ENCODE measurements at regions not wholly inside any gene's neighbourhood (a gene's known extent, or its start where the extent isn't known, plus 50 kb on each side); places are given as distances from the start of the nearest gene placed in this dataset.
"Not testable (repeated sequence)": the region's sequence is repeated elsewhere in the genome, so short reads cannot be mapped to it uniquely, and the experiment has no call there.

DNA sequence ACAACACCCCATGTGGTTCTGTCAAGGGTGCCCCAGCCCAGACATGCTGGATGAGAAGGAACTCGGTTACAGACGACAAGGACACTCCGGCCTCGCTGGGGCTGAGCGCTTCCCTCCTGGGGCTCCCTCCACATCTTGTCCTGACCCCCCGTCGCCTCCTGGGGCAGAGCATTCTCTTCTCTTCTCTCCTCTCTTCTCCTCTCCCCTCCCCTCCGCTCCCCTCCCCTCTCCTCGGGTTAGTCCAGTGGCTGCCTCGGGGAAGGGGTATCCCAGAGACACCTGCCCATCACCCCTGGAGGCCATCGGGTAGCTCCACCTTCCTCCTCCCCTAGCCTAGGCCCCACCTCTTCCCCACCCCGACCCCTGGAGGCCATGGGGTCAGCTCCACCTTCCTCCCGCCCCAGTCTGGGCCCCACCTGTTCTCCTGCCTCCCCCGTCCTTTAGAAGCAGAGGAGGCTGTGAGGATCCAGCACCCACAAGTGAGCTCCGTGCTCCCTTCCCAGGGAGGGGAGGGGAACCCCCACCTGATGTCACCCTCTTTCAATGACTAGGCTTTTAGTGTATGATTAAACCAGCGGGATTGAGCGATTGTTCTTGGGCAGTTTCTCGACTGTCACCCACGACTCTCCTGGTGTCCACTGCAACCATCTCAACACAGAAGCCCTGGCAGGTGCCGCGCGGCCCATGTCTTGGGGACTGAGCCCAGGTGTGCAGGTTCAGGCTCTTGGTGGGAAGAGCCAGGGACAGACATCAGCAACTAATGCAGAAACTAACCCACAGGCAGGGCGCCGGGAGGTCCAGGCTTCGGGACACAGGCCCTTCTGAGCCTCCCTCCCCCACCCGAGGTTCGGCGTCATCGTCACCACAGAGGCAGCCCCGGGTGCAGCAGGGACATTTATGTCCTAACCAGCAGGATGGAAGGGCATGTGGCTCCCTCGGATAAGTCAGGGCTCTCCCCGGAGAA is 330.4 kb downstream of the ADGRD1 start:
- DNase-seq; H2AK5ac ChIP-seq (ENCODE audit: low read length); H3K4me2 ChIP-seq (ENCODE audit: low read length); H3K27ac ChIP-seq (ENCODE audit: low read depth, low read length); H2AFZ ChIP-seq (ENCODE audit: insufficient read depth, low read length, poor library complexity); H3K36me3 ChIP-seq (ENCODE audit: control insufficient read depth in 1 of 2, insufficient read depth in 2 of 2, low read length in 2 of 2); H3K14ac ChIP-seq (ENCODE audit: low read length); H3K18ac ChIP-seq (ENCODE audit: low read length); H3K79me1 ChIP-seq (ENCODE audit: low read length); H4K91ac ChIP-seq (ENCODE audit: low read depth, low read length); H3K9ac ChIP-seq (ENCODE audit: low read length); H3K9me3 ChIP-seq (ENCODE audit: insufficient read depth, low read depth, low read length); H2BK5ac ChIP-seq (ENCODE audit: low read depth, low read length, poor library complexity); H3K27me3 ChIP-seq (ENCODE audit: insufficient read depth, low read length); H3K4me1 ChIP-seq (ENCODE audit: control insufficient read depth in 1 of 2, insufficient read depth in 2 of 2, low read length in 2 of 2); H2BK12ac ChIP-seq (ENCODE audit: low read length); H2BK120ac ChIP-seq (ENCODE audit: insufficient read depth, low read length, poor library complexity); H3K23ac ChIP-seq (ENCODE audit: low read length); H3K4me3 ChIP-seq (ENCODE audit: low read depth, low read length); H4K12ac ChIP-seq (ENCODE audit: low read depth, low read length); H3K4ac ChIP-seq (ENCODE audit: low read depth, low read length); H3K79me2 ChIP-seq (ENCODE audit: control insufficient read depth, insufficient read depth, low read length, poor library complexity); H4K8ac ChIP-seq (ENCODE audit: low read depth, low read length): not testable (repeated sequence)
- WGBS (ENCODE audit: extremely low coverage, insufficient coverage, insufficient read length): no CpG with 5 or more reads among the region's 32 CpGs

DNA sequence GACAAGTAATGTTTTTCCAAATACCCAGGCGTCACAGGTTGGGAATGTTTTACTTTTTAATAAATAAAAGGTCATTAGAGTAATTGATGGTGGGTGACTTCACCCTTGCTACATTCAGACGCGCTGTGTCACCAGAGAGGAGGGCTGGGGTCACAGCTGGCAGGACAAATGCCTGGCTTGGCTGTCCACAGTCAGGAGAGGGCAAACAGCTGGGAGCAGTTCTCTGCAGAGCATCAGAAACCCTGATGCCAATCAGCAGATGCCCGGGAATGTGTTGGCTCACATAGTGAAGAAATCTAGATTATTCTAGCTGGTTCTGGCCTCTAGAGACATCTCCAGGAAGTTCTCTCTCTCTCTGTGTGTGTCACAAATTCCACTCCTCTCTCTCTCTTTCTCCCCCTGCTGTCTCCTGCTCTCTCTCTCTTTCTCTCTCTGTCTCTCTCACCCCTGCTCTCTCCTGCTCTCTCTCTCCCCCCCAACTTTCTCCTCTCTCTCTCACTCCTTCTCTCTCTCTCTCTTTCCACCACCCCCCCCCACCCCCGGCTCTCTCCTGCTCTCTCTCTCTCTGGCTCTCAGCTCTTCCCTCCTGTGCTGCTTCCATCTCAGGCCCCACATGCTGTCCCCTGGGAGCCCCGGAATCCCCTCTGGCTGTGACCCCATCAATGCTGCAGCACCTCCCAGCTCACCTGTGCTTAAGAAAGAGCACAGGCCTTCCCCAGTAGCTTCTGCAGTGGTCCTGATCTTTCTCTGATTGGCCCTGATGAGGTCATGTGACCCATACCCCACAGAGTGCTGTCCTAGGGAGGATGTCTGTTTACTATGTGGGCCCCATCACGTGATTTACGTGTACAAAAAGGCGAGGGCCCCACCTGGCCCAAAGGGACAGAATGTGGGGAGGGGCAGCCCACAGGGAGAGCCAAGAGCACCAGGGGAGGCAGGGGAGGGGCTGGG is 331.5 kb downstream of the ADGRD1 start:
- not testable (repeated sequence) for H4K8ac ChIP-seq (ENCODE audit: low read depth, low read length)

DNA sequence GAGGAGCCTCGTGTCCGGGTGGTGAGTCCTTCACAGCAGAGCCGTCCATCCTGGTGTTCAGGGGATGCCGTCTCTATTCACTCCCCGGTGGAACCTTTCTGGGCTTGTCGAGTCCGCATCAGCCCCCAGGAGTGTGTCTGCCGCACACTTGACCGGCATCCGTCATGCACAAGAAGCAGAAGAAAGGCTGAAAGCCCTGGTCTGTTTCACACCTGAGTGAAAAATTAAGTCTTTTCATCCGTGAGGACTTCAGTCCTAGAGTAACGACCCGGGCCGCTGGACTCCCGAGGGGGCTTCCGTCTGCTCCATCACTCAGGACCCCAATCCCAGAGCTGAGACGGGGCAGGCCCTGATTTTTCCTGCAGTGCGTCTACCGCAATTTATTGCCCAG is 332.2 kb downstream of the ADGRD1 start:
- H3K27me3 ChIP-seq (ENCODE audit: insufficient read depth, low read length); H2BK120ac ChIP-seq (ENCODE audit: insufficient read depth, low read length, poor library complexity); H3K79me1 ChIP-seq (ENCODE audit: low read length); H2AFZ ChIP-seq (ENCODE audit: insufficient read depth, low read length, poor library complexity); H4K8ac ChIP-seq (ENCODE audit: low read depth, low read length); H3K14ac ChIP-seq (ENCODE audit: low read length); H3K79me2 ChIP-seq (ENCODE audit: control insufficient read depth, insufficient read depth, low read length, poor library complexity); H3K4me2 ChIP-seq (ENCODE audit: low read length); H4K12ac ChIP-seq (ENCODE audit: low read depth, low read length); H2BK5ac ChIP-seq (ENCODE audit: low read depth, low read length, poor library complexity); H3K4ac ChIP-seq (ENCODE audit: low read depth, low read length); H2BK12ac ChIP-seq (ENCODE audit: low read length); DNase-seq; H3K4me3 ChIP-seq (ENCODE audit: low read depth, low read length); H3K9ac ChIP-seq (ENCODE audit: low read length); H3K23ac ChIP-seq (ENCODE audit: low read length); H4K91ac ChIP-seq (ENCODE audit: low read depth, low read length); H3K36me3 ChIP-seq (ENCODE audit: control insufficient read depth in 1 of 2, insufficient read depth in 2 of 2, low read length in 2 of 2); H3K18ac ChIP-seq (ENCODE audit: low read length); H3K9me3 ChIP-seq (ENCODE audit: insufficient read depth, low read depth, low read length); H3K4me1 ChIP-seq (ENCODE audit: control insufficient read depth in 1 of 2, insufficient read depth in 2 of 2, low read length in 2 of 2); H2AK5ac ChIP-seq (ENCODE audit: low read length); H3K27ac ChIP-seq (ENCODE audit: low read depth, low read length): not testable (repeated sequence)
- no CpG with 5 or more reads among the region's 19 CpGs for WGBS (ENCODE audit: extremely low coverage, insufficient coverage, insufficient read length)

More for the DNA sequence above, 331.5 kb downstream of the ADGRD1 start:
- not testable (repeated sequence) for H3K23ac ChIP-seq (ENCODE audit: low read length); H3K4me1 ChIP-seq (ENCODE audit: control insufficient read depth in 1 of 2, insufficient read depth in 2 of 2, low read length in 2 of 2); H3K79me2 ChIP-seq (ENCODE audit: control insufficient read depth, insufficient read depth, low read length, poor library complexity); H3K27me3 ChIP-seq (ENCODE audit: insufficient read depth, low read length); H2AK5ac ChIP-seq (ENCODE audit: low read length); H3K18ac ChIP-seq (ENCODE audit: low read length); DNase-seq; H3K36me3 ChIP-seq (ENCODE audit: control insufficient read depth in 1 of 2, insufficient read depth in 2 of 2, low read length in 2 of 2); H2BK12ac ChIP-seq (ENCODE audit: low read length); H3K9me3 ChIP-seq (ENCODE audit: insufficient read depth, low read depth, low read length); H3K4me2 ChIP-seq (ENCODE audit: low read length); H3K27ac ChIP-seq (ENCODE audit: low read depth, low read length); H2BK5ac ChIP-seq (ENCODE audit: low read depth, low read length, poor library complexity); H3K14ac ChIP-seq (ENCODE audit: low read length); H4K12ac ChIP-seq (ENCODE audit: low read depth, low read length); H3K79me1 ChIP-seq (ENCODE audit: low read length); H2BK120ac ChIP-seq (ENCODE audit: insufficient read depth, low read length, poor library complexity); H3K9ac ChIP-seq (ENCODE audit: low read length); H3K4ac ChIP-seq (ENCODE audit: low read depth, low read length); H3K4me3 ChIP-seq (ENCODE audit: low read depth, low read length); H2AFZ ChIP-seq (ENCODE audit: insufficient read depth, low read length, poor library complexity); H4K91ac ChIP-seq (ENCODE audit: low read depth, low read length)
- WGBS (ENCODE audit: extremely low coverage, insufficient coverage, insufficient read length): no CpG with 5 or more reads among the region's 9 CpGs

DNA sequence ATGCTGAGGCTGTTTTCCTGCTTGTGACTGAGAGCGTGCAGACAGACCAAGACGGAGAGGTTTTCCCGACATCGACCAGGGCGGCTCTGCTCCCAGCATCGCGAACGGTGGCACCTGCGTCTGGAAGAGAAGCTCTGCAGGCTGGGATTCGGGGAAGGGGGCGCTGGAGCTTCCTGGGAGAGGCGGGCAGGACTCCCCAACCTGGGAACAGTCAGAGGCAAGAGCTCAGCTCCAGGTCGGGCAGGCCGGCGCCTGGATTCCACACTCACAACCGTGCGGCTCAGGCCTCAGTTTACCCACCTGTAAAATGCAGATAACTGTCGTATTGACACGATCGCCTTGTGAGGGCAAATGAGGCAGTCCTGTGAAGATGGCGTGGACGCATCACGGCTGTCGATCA is 332.6 kb downstream of the ADGRD1 start:
- not testable (repeated sequence) for H3K4me3 ChIP-seq (ENCODE audit: low read depth, low read length); H3K9ac ChIP-seq (ENCODE audit: low read length); H3K23ac ChIP-seq (ENCODE audit: low read length); H4K91ac ChIP-seq (ENCODE audit: low read depth, low read length); H4K8ac ChIP-seq (ENCODE audit: low read depth, low read length); H2BK12ac ChIP-seq (ENCODE audit: low read length); H4K12ac ChIP-seq (ENCODE audit: low read depth, low read length); H3K4me2 ChIP-seq (ENCODE audit: low read length); H2BK5ac ChIP-seq (ENCODE audit: low read depth, low read length, poor library complexity); H2AK5ac ChIP-seq (ENCODE audit: low read length); H3K14ac ChIP-seq (ENCODE audit: low read length); H3K9me3 ChIP-seq (ENCODE audit: insufficient read depth, low read depth, low read length); H3K4ac ChIP-seq (ENCODE audit: low read depth, low read length); DNase-seq; H2BK120ac ChIP-seq (ENCODE audit: insufficient read depth, low read length, poor library complexity); H3K4me1 ChIP-seq (ENCODE audit: control insufficient read depth in 1 of 2, insufficient read depth in 2 of 2, low read length in 2 of 2); H3K79me1 ChIP-seq (ENCODE audit: low read length); H3K27ac ChIP-seq (ENCODE audit: low read depth, low read length); H3K18ac ChIP-seq (ENCODE audit: low read length); H3K79me2 ChIP-seq (ENCODE audit: control insufficient read depth, insufficient read depth, low read length, poor library complexity); H3K27me3 ChIP-seq (ENCODE audit: insufficient read depth, low read length); H2AFZ ChIP-seq (ENCODE audit: insufficient read depth, low read length, poor library complexity); H3K36me3 ChIP-seq (ENCODE audit: control insufficient read depth in 1 of 2, insufficient read depth in 2 of 2, low read length in 2 of 2)
- WGBS (ENCODE audit: extremely low coverage, insufficient coverage, insufficient read length): no CpG with 5 or more reads among the region's 24 CpGs

Measured in trophoblast cell (in vitro differentiated cells and primary cell).